GM18498 (cell line): ENCODE measurements at regions not wholly inside any gene's neighbourhood (a gene's known extent, or its start where the extent isn't known, plus 50 kb on each side); places are given as distances from the start of the nearest gene placed in this dataset.
"Not testable (repeated sequence)": the region's sequence is repeated elsewhere in the genome, so short reads cannot be mapped to it uniquely, and the experiment has no call there.

ENCODE experiments used
- ATAC-seq: cut with Tn5 transposase; IDR thresholded peaks from one replicate; pipeline ENCODE4 v1.9.1; 2021; ENCODE audit warnings: mild to moderate bottlenecking, moderate library complexity; ENCODE audit not compliant: unreplicated experiment

DNA sequence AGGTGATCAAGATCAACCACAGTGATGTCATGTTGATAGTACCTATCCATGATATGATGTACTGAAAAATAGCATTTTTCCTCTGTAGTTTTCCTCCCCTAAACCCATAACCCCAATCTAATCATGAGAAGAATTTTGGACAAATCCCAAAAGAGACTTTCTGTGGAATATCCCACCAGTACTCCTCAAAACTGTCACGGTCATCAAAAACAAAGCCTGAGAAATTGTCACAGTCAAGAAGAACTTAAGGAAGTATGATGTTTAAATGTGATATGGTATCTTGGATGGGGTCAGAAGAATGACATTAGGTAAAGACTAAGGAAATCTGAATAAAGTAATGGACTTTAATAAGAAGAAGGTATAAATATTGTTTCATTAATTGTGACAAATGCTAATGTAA is 248.8 kb downstream of the RMST start:
- ATAC-seq: no peak

DNA sequence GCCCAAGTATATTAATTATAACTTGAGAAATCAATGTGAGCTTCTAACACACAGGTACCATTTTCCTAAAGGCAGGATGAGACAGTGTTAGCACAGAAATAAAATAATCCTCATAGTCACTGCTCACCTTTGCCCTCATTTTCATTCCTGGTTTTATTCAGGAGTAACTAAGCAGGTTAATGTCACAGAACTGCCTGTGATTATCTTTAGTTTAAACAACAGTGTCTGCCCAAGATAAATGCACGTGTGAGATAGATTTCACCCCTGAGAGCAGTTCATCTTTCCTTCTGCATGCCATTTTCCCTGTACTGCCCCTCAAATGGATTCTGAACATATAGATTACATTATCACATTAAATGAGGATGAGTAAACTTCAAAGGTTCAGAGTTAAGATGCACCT is 250.7 kb downstream of the RMST start:
- ATAC-seq: no peak

DNA sequence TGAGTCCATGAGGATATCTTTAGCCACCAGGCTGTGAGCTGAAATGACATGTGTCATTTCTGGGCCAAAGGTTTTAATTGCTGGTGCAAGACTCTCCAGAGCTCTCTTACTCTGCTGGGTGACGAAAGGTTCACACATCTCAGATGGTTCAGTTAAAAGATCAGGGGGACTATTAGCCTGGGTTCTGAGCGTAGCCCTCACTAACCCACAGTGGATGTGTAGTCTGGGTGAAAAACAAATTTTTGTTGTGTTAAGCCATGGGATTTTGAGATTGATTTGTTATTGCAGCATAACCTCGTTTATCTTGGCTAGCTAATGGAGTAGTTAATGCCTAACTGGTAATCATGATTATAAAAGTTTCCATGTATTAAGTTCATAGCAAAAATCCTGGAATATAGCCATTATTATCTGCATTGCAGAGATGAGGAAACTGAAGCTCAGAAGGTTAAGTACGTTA is 251.5 kb downstream of the RMST start:
- ATAC-seq: no peak

DNA sequence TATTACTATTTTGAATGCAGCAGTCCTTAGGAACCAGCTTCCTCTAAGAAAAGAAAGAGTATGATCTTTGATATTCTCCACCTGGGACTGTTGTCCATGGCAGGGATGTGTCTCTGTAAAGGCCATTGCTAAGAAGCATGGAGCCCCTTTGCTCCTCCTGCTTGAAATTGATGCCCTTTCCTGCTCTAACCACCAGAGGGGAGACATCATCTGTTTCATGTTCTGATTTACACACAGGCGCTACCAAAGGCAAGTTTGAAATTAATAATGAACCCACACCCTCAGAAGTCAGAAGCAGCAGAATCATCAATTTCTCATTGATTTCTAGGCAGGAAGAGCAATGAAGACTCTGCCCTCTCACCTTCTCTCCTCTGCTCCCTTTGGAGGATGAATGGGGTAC is 253.8 kb downstream of the RMST start:
- no peak for ATAC-seq

DNA sequence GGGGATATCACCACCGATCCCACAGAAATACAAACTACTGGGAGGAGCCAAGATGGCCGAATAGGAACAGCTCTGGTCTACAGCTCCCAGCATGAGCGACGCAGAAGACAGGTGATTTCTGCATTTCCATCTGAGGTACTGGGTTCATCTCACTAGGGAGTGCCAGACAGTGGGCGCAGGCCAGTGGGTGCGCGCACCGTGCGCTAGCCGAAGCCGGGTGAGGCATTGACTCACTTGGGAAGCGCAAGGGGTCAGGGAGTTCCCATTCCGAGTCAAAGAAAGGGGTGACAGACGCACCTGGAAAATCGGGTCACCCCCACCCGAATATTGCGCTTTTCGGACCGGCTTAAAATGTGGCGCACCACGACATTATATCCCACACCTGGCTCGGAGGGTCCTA is 261.2 kb downstream of the RMST start:
- not testable (repeated sequence) for ATAC-seq

DNA sequence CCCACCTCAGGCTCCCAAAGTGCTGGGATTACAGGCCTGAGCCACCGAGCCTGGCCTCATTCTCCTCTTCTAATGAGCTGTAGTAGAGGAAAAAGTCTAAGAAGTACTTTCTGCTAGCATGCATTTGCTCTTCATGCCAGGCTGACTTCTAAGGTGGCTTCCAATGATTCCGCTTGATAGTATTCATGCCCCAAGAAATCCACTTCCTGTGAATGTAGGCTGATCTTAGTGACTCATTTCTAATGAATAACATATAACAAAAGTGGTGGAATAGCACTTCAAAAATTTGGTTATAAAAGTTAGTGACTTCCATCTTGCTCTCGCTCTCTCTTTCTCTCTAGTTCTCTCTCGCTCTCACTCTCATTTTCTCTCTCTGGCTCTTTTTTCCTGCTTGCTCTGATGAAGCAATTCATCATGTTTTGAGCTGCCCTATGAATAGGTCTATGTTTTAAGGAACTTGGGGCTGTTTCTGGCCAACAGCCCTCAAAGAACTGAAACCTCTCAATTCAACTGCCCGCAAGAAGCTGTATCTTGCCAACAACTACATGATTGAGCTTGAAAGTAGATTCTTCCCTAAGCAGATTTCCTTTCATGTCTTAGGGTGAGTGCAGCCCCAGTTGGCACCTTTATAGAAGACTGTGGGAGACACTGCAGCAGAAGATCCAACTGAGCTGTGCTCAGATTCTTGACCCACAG is 282.9 kb downstream of the RMST start:
- no peak for ATAC-seq

DNA sequence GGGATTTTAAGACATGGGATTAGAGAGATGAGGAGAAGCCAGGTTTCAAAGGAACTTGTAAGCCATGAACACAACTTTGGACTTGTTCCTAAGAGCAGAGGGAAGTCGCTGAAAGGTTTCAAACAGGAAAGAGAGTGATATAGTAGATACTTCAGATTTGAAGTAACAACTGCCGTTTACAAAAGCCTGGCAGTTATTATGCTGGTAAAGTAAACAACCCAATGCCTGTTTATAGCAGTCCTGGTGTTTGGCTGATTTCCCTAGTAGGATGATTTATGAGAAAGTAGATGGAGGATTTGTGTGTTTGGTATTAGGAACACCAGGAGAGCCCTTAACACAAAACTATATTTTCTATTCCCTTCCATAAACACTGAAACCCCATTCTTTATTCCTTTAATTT is 285.7 kb downstream of the RMST start:
- no peak for ATAC-seq

DNA sequence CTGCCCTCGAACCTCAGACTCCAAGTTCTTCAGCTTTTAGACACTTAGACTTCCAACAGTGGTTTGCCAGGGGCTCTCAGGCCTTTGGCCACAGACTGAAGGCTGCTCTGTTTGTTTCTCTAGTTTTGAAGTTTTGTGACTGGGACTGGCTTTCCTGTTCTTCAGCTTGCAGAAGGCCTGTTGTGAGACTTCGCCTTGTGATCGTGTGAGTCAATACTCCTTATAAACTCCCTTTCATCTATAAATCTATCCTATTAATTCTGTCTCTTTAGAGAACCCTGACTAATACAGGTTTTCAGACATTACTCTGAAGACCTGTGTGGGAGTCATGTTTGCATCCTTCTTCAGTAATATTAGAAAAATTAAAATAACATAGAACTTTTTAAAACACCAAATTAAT is 289.1 kb downstream of the RMST start:
- ATAC-seq: no peak

DNA sequence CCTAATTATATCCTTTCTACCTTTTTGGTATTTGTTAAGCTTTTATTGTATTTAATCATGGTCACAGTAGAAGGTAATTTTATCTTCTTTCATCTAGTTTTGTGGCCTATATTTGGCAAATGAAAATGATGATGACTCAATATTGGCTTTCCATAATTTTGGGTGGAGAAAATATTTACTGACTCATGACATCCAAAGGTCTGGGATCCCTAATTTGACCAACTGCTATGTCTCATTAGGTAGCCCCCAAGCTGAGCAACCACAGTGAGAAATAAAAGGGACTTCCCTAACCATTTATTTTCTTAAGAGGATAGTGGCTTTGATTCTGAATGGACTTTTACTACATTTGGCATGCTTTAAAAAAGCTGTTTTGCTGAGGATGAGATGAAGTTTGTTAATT is 289.5 kb downstream of the RMST start:
- ATAC-seq: no peak

DNA sequence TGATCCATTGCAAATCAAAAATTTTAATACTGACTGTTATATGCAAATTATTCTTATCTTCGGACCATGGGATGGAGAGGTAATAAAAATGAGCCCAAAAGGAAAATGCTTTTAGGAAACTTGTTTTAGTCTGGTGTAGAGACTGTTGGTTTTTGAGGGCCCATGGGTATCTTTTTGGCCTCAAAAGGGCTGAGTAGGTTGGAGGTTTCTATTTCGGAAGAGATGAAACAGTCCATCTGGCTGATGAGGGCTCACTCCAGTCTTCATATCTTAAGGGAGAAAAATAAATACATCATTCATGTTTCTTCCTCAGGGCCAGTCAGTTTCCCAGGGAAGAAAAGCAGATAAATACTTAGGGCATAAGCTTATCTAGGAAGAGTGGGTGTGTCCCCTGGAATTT is 290.7 kb downstream of the RMST start:
- no peak for ATAC-seq

DNA sequence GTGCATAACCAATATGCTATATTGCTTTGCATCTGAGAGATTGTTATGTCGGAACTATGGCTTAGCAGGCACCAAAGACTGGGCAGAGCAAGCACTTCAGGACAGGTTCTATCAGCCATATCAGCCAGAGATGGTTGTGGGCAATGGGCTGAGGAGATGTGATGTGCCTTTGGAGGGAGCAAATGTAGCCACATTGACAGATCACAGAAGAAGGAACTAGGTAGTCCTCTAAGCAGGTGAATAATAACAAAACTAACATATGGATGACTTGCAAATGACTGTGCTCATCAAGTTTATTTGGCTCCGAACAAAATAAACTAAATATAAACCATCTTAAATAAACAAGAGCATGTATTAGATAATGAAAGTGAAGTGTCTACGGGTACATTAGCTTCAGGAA is 291.7 kb downstream of the RMST start:
- no peak for ATAC-seq

DNA sequence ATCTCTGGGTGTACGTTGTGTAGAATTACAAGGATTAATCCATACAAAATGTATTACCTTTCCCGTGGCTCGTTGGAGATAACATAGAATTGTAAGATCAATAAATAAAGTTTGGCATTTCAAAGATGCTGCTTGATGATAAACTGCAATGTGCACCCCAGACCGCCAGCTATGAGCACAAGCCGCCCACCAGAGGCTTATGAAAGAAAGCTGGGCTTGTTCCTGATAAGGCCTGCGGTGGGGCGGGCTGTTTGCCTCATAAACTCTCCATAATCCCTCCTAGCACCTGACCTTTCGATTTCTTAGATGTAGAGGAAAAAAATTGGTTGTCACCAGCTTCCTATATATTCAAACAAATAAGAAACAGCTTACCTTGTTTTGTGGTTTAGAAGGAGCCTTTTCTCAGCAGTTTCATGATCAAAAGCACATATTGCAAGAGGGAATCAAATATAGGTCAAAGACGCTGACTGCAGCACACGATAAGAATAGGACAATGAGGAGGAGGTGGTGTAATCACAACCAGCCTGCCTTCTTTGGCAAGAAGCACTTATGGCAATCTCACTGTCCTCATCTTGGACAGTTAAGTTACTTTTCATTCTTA is 293.6 kb downstream of the RMST start:
- no peak for ATAC-seq

DNA sequence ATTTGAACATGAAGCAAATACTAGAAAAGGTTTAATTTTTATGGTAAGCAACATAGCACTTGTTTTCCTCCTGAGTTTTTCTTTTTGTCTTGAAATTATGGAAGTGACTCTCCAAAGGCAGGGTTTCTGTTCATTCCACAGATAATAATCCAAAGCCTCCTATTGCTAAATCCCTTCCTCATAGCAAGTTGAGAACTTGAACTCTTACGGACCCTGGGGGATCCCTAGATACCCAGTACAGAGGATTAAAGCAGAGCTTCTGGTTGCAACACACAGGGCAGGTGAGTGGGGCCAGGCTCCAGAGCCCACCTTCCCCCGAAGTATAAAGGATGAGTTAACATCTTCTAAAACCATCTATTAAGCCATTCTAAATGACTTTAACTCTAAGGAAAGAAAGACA is 294.1 kb downstream of the RMST start:
- no peak for ATAC-seq

DNA sequence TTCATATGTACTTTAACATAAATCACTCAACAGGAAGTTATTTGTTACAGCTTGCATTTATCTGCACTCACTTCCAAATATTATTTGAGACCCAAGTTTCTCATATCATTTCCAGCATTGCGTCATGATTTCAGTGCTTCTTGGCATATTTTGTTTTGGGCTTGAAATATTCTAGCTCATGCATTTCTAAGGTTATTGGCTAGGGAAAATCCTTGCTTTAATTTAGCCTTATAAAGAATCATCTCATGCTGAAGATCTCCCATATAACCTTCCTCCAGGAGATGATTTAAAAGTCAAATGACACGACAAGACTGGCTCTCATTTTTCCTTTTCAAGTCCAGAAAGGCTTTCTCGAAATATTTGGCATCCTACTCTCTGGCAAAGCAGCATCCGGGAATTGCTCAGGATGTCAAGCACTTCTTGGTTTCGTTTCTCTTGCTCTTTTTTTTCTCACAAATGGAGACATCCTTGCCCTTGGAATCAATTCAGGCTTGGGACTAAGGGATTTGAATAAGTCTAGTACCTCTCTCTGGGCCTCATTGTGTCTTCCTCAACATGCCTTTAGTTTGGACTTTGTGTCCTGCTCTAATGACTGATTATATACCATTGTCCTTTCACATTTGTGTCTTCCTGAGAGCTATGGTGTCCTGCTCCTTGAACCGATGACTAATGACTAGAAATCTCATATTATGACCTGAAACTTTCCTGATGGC is 295.0 kb downstream of the RMST start:
- ATAC-seq: no peak

DNA sequence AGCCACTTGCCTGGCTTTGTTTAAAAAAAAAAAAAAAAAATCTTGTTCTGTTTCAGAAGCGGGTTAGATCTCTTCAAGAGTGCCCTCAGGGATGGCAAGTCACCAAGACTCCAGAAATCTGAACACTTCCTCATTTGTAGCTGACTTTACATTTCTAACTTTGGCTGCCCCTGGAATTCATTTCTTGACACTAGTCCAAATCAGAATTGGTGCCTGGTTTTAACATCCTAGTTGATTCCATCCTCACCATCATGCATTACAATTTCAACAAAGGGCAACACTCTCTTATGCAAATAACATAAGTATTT is 295.5 kb downstream of the RMST start:
- ATAC-seq: no peak

DNA sequence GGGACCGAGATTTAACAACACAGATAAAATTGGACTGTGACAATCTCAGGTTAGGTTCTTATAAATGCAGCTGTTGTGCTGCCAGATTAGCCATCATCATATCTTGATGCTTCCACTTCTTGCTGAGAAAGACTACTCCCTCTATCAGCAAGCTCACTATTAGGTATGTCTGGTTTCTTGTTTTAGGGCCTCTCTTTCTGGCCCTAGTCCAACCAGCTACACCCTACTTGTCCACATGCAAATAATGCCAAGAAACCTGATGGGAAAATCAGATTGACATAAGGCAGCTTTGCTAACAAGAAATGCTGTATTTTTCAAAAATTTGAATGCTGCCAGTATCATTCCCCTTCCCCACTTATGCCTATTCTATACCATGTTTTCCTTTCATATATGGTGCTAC is 296.0 kb downstream of the RMST start:
- ATAC-seq: no peak

DNA sequence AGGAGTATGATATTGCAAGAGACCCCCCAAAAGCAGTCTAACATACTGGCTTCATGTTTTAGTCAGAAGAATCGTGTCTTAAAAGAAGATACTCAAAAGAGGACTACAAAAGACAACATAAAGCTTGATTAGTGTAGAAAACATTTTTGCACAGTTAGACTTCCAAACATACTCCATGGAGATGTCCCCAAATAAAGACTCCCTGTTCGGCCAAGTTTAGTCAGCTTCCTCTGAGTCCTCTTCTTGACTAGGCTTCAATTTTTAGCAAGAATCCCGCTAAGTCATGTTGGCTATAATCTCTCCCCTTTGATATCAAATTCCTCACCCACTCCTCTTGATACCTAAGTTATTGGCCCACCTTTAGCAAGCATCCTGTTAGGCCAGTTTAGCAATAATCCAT is 298.0 kb downstream of the RMST start:
- ATAC-seq: no peak

DNA sequence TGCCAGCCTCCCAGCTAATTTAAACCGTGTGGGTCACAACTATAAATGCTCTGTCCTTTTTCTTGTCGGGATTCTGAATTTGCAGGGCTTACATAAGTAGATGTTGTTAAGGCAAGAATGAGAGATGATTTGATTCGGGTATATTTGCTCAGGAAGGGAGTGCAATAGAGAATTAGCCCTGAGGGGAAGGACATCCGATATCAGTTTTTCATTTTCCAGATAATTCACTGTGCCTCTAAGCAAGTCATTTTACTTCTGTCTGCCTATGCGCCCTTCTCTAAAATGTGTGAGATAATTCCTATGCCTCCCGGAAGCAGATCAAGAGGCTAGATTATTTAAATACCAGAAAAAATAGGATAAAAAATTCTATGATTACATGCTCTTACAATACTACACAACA is 300.5 kb downstream of the RMST start:
- no peak for ATAC-seq

DNA sequence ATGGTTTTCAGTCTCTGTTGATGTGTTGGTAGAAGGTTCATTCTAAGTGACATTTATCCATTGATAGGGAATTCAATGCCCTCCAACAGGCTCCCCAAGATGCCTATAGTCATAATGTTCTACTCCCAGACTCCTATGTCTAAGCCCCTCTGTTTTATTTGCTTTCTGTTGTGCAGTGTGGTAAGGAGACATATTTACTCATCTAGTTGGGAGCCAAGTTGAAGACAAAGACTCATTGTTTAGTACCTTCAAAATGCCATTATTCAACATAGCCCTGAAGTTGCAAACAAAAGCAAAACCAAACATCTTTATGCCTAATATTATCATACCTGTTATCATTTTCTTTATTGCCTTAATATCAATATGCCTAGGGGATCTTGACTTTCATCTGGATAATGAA is 302.1 kb downstream of the RMST start:
- no peak for ATAC-seq

DNA sequence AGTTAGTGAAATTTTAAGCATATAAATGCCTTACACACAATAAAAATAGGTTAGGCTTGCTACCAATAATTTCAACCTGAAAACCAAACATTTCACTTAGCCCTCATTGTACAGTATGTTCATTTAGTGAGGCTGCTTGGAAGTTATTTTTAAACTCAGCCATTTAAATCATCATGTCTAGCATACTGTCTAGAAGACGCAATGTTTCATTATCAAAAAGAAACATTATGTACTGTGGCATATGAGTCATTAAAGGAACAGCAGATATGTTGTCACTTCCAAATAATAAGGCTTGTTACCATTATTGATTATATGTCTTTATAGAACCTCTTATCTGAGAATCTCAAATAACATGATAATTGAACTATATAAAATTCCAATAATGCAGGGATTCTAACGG is 304.7 kb downstream of the RMST start:
- ATAC-seq: no peak

DNA sequence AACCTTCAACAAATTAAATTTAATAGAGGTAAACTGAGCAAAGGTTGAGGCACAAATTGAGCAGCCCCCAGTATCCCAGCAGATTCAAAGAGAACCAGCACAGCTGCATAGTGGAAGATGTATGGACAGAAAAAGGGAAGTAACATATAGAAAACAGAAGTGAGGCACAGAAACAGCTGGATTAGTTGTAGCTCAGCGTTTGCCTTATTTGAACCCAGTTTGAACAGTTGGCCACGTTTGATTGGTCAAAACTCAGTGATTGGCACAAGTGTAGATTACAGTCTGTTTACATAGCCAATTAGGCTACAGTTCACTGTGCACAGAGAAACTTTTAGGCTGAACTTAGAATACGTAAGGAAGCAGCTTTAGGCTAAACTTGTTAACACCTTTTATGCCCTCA is 315.5 kb downstream of the RMST start:
- no peak for ATAC-seq

DNA sequence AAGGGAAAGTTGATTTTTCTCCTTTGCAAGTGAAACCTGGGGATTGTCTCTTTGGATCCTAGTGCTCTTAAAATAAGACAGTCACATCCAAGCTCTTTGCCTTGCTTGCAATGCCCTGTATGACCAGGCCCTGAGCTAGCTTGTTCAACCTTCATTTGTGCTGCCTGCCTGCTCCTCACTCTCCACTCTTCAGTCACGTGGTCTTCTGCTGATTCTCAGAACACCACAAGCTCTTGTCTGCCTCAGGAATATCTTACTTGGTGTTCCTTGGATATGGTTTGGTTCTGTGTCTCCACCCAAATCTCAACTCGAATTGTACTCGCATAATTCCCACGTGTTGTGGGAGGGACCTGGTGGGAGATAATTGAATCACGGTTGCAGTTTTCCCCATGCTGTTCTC is 318.7 kb downstream of the RMST start:
- ATAC-seq: no peak

DNA sequence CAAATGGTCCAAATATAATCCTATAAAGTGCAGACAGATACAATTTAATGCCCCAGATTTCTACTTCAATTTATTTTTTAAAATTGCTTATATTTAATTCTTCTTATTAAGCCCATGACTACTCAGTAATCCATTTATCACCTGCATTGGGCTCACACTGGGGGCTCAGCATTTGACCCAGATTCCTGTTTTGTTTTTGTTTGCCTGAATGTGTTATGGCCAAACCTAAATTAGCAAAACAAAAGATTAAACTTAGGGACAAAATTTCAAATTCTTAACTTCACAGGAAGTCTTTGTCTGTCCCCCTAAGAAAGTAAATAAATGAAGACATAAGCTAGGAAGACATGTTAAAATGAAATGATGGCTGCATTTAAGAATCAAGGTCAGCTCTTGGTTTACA is 322.3 kb downstream of the RMST start:
- ATAC-seq: no peak
